Tibial nerve (tissue), 4 donors: ENCODE measurements at regions not wholly inside any gene's neighbourhood (a gene's known extent, or its start where the extent isn't known, plus 50 kb on each side); places are given as distances from the start of the nearest gene placed in this dataset.

ENCODE experiments used
- DNase-seq, 2 donors: peaks; one replicate each; pipeline ENCODE4 v3.0.0-alpha.2; 2019; ENCODE audit warnings: low spot score in 2 of 2
- H3K27ac ChIP-seq, 4 donors: fragments of 200-600 bp; sonication (generic) in 3 of 4; one replicate each; pipeline ENCODE4 v1.5.1; 2017 to 2019; ENCODE audit warnings: mild to moderate bottlenecking in 1 of 4
- H3K27me3 ChIP-seq, 2 donors: fragments of 200-600 bp; sonication (generic) in 1 of 2; one replicate each; pipeline versions ENCODE4 v1.5.1 to v1.6.0; 2017 to 2019
- H3K36me3 ChIP-seq, 3 donors: fragments of 200-600 bp; sonication (generic); one replicate each; pipeline ENCODE4 v1.5.1; 2018 to 2019
- H3K4me1 ChIP-seq, 4 donors: fragments of 200-600 bp; sonication (generic) in 3 of 4; one replicate each; pipeline ENCODE4 v1.5.1; 2017 to 2019
- H3K4me3 ChIP-seq, 4 donors: fragments of 200-600 bp; sonication (generic) in 3 of 4; one replicate each; pipeline ENCODE4 v1.5.1; 2017 to 2019; ENCODE audit warnings: mild to moderate bottlenecking in 1 of 4, moderate library complexity in 1 of 4
- H3K9me3 ChIP-seq, 4 donors: fragments of 200-600 bp; sonication (generic) in 3 of 4; one replicate each; pipeline ENCODE4 v1.5.1; 2017 to 2019
- CTCF ChIP-seq, 5 experiments: fragments of 200-600 bp in 3 of 5; fragments of 450-650 bp in 2 of 5; sonication (generic) in 3 of 5; IDR thresholded peaks; one replicate each; pipeline ENCODE4 v1.5.1; 2016 to 2019; ENCODE audit warnings: antibody characterized with exemption in 5 of 5, mild to moderate bottlenecking in 3 of 5, moderate library complexity in 2 of 5
- EP300 ChIP-seq, 2 donors: sonication (generic); formaldehyde crosslinking; IDR thresholded peaks; one replicate each; pipeline ENCODE4 v1.6.1; 2017; ENCODE audit warnings: antibody characterized with exemption in 2 of 2, mild to moderate bottlenecking in 1 of 2
- POLR2A ChIP-seq, 2 donors: fragments of 450-650 bp; IDR thresholded peaks; one replicate each; pipeline ENCODE4 v1.6.1; 2017; ENCODE audit warnings: antibody characterized with exemption in 2 of 2, mild to moderate bottlenecking in 2 of 2, moderate library complexity in 2 of 2
- WGBS, 2 donors: methylation state at CpG; one replicate each; pipeline ENCODE4 v1.1.5; 2018; 5-methylcytosine and 5-hydroxymethylcytosine counted together

- TF ChIP-seq EP300 (IDR thresholded peaks at IDR 0.05) (peak in 1 of 2 donors; percentile 10), POLR2A (IDR thresholded peaks at IDR 0.05) (no peak), CTCF (IDR thresholded peaks at IDR 0.05) (no peak)
- no peaks in the 10 kb centered on the region for H3K9me3 ChIP-seq
- H3K4me1 ChIP-seq = peaks cover 2 to 70% (median 23%) of the 10 kb centered on the region in 4 donors
- peak overlapping the region in 3 of 4 donors; percentile 10 to 51 (median 32) for H3K27ac ChIP-seq
- no peak overlapping the region for H3K4me3 ChIP-seq
- WGBS, 2 donors = 63 to 64% methylated on average over 3 of the region's 3 CpGs
- no peaks in the 10 kb centered on the region for H3K27me3 ChIP-seq
- DNase-seq = no peak
- no peaks in the 10 kb centered on the region for H3K36me3 ChIP-seq
These were observed 84.1 kb upstream of the RNF38 start for GRCh38 chr9:36484124-36484523.

GRCh38 chr9:36479101-36479500 lies 79.0 kb upstream of the RNF38 start:
- 24 to 35% methylated on average over 4 of the region's 4 CpGs for WGBS, 2 donors
- Histone ChIP-seq H3K36me3 (no peaks in the 10 kb centered on the region), H3K9me3 (no peaks in the 10 kb centered on the region), H3K4me3 (no peak overlapping the region), H3K27me3 (no peaks in the 10 kb centered on the region), H3K27ac (peak overlapping the region in 3 of 4 donors; percentile 13 to 78 (median 69)), H3K4me1 (peaks cover 0 to 54% (median 12%) of the 10 kb centered on the region in 4 donors)
- TF ChIP-seq EP300 (IDR thresholded peaks at IDR 0.05) (peak in 1 of 2 donors; percentile 26), CTCF (IDR thresholded peaks at IDR 0.05) (no peak)
- DNase-seq = no peak

- H3K36me3 ChIP-seq = no peaks in the 10 kb centered on the region
- DNase-seq = no peak
- H3K4me1 ChIP-seq = peaks cover 0 to 49% (median 17%) of the 10 kb centered on the region in 4 donors
- H3K9me3 ChIP-seq = no peaks in the 10 kb centered on the region
- 39 to 49% methylated on average over 3 of the region's 3 CpGs for WGBS, 2 donors
- H3K27ac ChIP-seq = peak overlapping the region; percentile 70 to 93 (median 80)
- peak overlapping the region in 2 of 4 donors; percentile 30 to 45 for H3K4me3 ChIP-seq
- TF ChIP-seq POLR2A (IDR thresholded peaks at IDR 0.05) (no peak), CTCF (IDR thresholded peaks at IDR 0.05) (no peak), EP300 (IDR thresholded peaks at IDR 0.05) (no peak)
- no peaks in the 10 kb centered on the region for H3K27me3 ChIP-seq
These were observed 71.3 kb upstream of the RNF38 start for GRCh38 chr9:36471359-36471758.

- H3K36me3 ChIP-seq = no peaks in the 10 kb centered on the region
- H3K9me3 ChIP-seq = no peaks in the 10 kb centered on the region
- H3K4me3 ChIP-seq = peak overlapping the region in 3 of 4 donors; percentile 29 to 45 (median 30)
- TF ChIP-seq EP300 (IDR thresholded peaks at IDR 0.05) (peak in 1 of 2 donors; percentile 24), POLR2A (IDR thresholded peaks at IDR 0.05) (no peak), CTCF (IDR thresholded peaks at IDR 0.05) (no peak)
- H3K4me1 ChIP-seq = peaks cover 0 to 49% (median 17%) of the 10 kb centered on the region in 4 donors
- 5 to 8% methylated on average over 7 of the region's 7 CpGs for WGBS, 2 donors
- H3K27ac ChIP-seq = peak overlapping the region; percentile 70 to 93 (median 80)
- peak in 1 of 2 donors; percentile 50 for DNase-seq
- no peaks in the 10 kb centered on the region for H3K27me3 ChIP-seq
These were observed 70.7 kb upstream of the RNF38 start for GRCh38 chr9:36470643-36471290.

- Histone ChIP-seq H3K27me3 (no peaks in the 10 kb centered on the region), H3K4me1 (peaks cover 0 to 69% (median 2%) of the 10 kb centered on the region in 4 donors), H3K4me3 (no peak overlapping the region), H3K27ac (no peak overlapping the region), H3K36me3 (peaks cover 0 to 4% (median 0%) of the 10 kb centered on the region in 3 donors), H3K9me3 (no peaks in the 10 kb centered on the region)
- WGBS, 2 donors = 72 to 74% methylated on average over 2 of the region's 2 CpGs
- DNase-seq = no peak
- TF ChIP-seq POLR2A (IDR thresholded peaks at IDR 0.05) (no peak), EP300 (IDR thresholded peaks at IDR 0.05) (no peak), CTCF (IDR thresholded peaks at IDR 0.05) (no peak)
These were observed 63.4 kb upstream of the RNF38 start for GRCh38 chr9:36463467-36463866.
